ENCODE measurements at regions not wholly inside any gene's neighbourhood (a gene's known extent, or its start where the extent isn't known, plus 50 kb on each side); places are given as distances from the start of the nearest gene placed in this dataset.

GRCh38 chr9:90365666-90366065 lies 277.0 kb downstream of the DIRAS2 start:
- DNase-seq: no peak

- DNase-seq: no peak
Observed at GRCh38 chr9:90368241-90368640, 274.4 kb downstream of the DIRAS2 start.

GRCh38 chr9:90368928-90369327 lies 273.7 kb downstream of the DIRAS2 start:
- DNase-seq: no peak

GRCh38 chr9:90379771-90380170 lies 262.9 kb downstream of the DIRAS2 start:
- no peak for DNase-seq

DNA sequence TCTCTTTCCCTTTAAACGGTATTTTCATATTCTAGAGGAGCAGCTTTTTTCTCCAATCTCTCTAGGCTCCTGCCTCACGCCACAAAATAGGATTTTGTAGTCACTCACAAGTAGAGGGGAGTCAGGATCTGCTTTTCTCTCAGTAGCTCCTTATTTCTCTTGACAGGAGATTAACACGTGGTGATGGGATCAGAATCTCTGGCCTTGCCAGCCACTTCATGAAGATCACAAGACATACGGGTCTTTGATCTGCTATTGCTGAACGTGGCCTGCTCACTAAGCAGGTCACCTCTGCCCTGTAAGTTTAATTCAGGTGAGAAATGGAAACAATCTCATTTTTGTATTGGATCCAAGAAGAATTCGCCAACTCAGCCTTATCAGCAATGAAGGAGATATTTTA lies 257.5 kb downstream of the DIRAS2 start:
- no peak for DNase-seq

- no peak for DNase-seq
Observed at GRCh38 chr9:90393365-90394152, 249.1 kb downstream of the DIRAS2 start.

DNA sequence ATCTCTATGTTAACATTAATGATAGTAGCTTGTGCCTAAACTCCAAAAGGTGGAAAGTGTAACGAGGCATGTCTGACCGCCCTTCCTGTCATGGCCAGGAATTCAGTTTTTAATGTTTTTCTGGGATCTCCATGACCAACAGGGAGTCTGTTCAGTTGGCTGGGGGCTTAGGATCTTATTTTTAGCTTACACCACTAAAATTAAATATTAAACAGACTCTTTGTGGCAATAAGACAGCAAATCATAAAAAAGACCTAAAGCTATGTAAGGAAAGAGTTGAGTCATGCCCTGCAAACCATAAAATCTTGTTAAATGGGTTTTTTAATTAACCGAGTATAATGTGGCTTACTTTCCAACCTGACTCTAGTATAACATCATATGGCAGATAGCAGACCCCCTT lies 247.8 kb downstream of the DIRAS2 start:
- DNase-seq: no peak

GRCh38 chr9:90400091-90400490 lies 242.5 kb downstream of the DIRAS2 start:
- no peak for DNase-seq

DNA sequence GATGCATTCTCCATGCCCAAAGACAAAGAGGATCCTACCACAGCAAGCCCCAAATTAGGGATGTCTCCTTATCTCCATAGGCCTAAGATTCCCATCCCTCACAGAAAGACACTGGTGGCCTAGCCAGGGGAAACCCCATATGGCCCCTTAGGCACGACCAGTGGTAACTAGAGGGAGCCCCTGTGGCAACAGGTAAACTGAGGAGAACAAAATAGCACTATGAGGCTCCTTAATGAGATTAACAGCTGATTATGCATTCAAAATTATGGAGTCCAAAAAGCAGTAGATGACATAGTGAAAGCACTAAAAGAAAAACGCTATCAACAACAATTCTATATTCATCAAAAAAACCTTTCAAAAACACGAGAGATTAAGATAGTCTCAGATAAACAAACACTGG lies 234.0 kb downstream of the DIRAS2 start:
- DNase-seq: no peak

GRCh38 chr9:90419221-90419851 lies 223.3 kb downstream of the DIRAS2 start:
- no peak for DNase-seq

- no peak for DNase-seq
Observed at GRCh38 chr9:90420211-90420610, 222.4 kb downstream of the DIRAS2 start.

GRCh38 chr9:90420768-90421513 lies 221.7 kb downstream of the DIRAS2 start:
- DNase-seq: no peak

- no peak for DNase-seq
Observed at GRCh38 chr9:90421786-90422185, 220.8 kb downstream of the DIRAS2 start.

DNA sequence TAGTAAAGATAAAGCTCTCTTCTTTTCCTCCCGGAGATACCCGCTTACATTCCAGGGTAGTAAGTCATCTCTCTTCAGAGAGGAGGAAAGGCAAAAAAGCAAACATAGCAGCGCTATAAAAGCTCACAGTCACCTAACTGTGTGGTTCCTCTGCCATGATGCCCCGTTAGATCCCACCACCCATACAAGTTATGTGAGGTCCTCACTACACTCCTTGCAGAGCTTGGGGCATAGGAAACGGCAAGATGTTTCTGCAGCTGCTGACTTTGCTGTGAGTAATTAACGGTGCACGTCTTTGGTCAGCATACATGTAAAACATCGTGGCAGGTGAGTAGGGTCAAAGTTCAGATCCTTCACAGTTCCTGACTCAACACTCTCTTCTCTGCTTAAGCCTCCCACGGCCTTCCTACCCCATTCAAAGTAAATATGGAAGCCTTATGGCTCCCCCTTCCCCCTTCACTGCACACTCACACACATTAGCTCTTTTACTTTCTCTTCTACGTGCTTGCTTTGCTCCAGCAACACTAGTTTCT lies 218.9 kb downstream of the DIRAS2 start:
- no peak for DNase-seq

DNA sequence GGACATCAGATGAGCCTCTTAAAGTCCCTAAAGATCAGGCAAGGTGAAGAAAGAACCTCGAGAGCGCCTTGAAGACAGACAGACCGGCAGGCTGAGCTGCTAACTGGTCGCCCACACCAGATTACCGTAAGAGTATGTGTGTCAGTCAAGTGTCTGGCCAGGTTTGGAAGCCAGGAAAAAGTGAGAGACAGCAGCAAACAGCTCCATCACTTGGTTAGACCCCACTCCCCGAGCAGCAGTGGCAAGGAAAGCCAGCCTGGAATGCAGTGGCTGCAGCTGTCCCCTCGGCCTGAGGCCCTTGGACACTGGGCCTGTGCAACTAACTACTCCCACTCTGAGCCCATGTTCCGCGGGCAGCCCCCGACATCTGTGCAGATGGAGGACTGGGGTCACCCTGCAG lies 214.1 kb downstream of the DIRAS2 start:
- no peak for DNase-seq

GRCh38 chr9:90432951-90433350 lies 209.7 kb downstream of the DIRAS2 start:
- DNase-seq: no peak

- DNase-seq: no peak
Observed at GRCh38 chr9:90433398-90433941, 209.2 kb downstream of the DIRAS2 start.

DNA sequence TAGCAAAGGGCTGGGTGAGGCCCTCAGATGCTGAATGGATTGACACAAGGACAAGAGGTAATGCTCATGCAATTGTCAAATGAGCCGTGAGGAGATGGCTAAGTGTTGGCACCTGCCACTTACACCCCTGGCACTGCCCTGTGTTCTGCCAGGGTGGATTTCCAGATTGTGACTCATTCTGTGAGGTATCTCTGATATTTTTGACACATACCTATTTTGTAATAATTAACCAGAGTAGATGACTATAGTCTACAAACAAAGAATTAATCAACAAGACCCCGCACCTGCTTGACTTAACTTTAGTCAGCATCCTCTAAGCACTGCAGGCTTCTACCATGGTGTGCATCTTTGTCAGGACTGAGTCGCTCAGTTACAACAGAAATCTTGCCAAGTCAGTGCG lies 200.8 kb downstream of the DIRAS2 start:
- no peak for DNase-seq

DNA sequence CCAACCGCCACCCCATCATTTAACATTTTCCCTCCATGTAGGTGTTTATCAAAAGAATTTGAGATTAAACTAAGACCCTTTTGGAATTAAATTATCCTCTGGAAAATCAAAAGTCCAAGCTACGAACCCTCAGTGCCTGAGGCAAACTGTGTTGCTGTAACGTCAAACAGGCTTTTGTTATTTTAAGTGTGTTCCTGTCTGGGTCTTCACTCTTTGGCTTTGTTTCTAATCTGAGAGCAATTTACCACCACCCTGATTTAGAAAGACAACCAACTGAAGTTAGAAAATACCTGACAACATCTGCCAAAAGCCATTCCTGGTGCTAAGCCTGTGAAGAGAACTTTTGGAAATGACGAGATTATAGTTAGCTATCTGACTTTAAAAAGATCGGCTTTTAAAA lies 199.9 kb downstream of the DIRAS2 start:
- no peak for DNase-seq

- DNase-seq: no peak
Observed at GRCh38 chr9:90444609-90445204, 197.9 kb downstream of the DIRAS2 start.

GRCh38 chr9:90445391-90445790 lies 197.2 kb downstream of the DIRAS2 start:
- DNase-seq: no peak

- no peak for DNase-seq
Observed at GRCh38 chr9:90446200-90446948, 196.2 kb downstream of the DIRAS2 start.
